ENCODE measurements at regions not wholly inside any gene's neighbourhood (a gene's known extent, or its start where the extent isn't known, plus 50 kb on each side); places are given as distances from the start of the nearest gene placed in this dataset.
"Not testable (repeated sequence)": the region's sequence is repeated elsewhere in the genome, so short reads cannot be mapped to it uniquely, and the experiment has no call there.

- Mint-ChIP-seq H3K4me3 (no peak overlapping the region), H3K9me3 (peaks cover 11% of the 10 kb centered on the region), H3K4me1 (ENCODE audit: low read depth) (no peaks in the 10 kb centered on the region), H3K27me3 (no peaks in the 10 kb centered on the region), H3K36me3 (no peaks in the 10 kb centered on the region), H3K27ac (no peak overlapping the region)
- ChIA-PET CTCF (no interaction called here), POLR2A (no interaction called here)
- intact Hi-C loops (cut with micrococcal nuclease) = no loop called here
- no peak for DNase-seq
Measured at GRCh38 chr5:28807195-28807729, 1768.9 kb upstream of the CDH9 start.

GRCh38 chr5:28799035-28799434 is 1760.6 kb upstream of the CDH9 start:
- H3K4me3 Mint-ChIP-seq; CTCF ChIA-PET; intact Hi-C loops (cut with micrococcal nuclease); POLR2A ChIA-PET; H3K27me3 Mint-ChIP-seq; H3K9me3 Mint-ChIP-seq; H3K36me3 Mint-ChIP-seq; H3K4me1 Mint-ChIP-seq (ENCODE audit: low read depth); DNase-seq; H3K27ac Mint-ChIP-seq: not testable (repeated sequence)

- DNase-seq = no peak
- intact Hi-C loops (cut with micrococcal nuclease) = no loop called here
- Mint-ChIP-seq H3K9me3 (peaks cover 5% of the 10 kb centered on the region), H3K4me3 (no peak overlapping the region), H3K27ac (no peak overlapping the region), H3K27me3 (no peaks in the 10 kb centered on the region), H3K4me1 (ENCODE audit: low read depth) (no peaks in the 10 kb centered on the region), H3K36me3 (no peaks in the 10 kb centered on the region)
- POLR2A ChIA-PET = no interaction called here
- CTCF ChIA-PET = no interaction called here
Measured at GRCh38 chr5:28788954-28789353, 1750.6 kb upstream of the CDH9 start.

- intact Hi-C loops (cut with micrococcal nuclease) = no loop called here
- Mint-ChIP-seq H3K9me3 (peaks cover 15% of the 10 kb centered on the region), H3K27me3 (no peaks in the 10 kb centered on the region), H3K36me3 (no peaks in the 10 kb centered on the region), H3K4me3 (no peak overlapping the region), H3K27ac (no peak overlapping the region), H3K4me1 (ENCODE audit: low read depth) (no peaks in the 10 kb centered on the region)
- no peak for DNase-seq
- ChIA-PET POLR2A (no interaction called here), CTCF (no interaction called here)
Measured at GRCh38 chr5:28780083-28780692, 1741.8 kb upstream of the CDH9 start.

GRCh38 chr5:28779161-28779754 is 1740.9 kb upstream of the CDH9 start:
- Mint-ChIP-seq H3K4me3 (no peak overlapping the region), H3K27ac (no peak overlapping the region), H3K36me3 (no peaks in the 10 kb centered on the region), H3K27me3 (no peaks in the 10 kb centered on the region), H3K9me3 (peaks cover 12% of the 10 kb centered on the region), H3K4me1 (ENCODE audit: low read depth) (no peaks in the 10 kb centered on the region)
- ChIA-PET POLR2A (no interaction called here), CTCF (no interaction called here)
- no peak for DNase-seq
- intact Hi-C loops (cut with micrococcal nuclease) = no loop called here

- no peaks in the 10 kb centered on the region for H3K27me3 Mint-ChIP-seq
- H3K27ac Mint-ChIP-seq = no peak overlapping the region
- ChIA-PET POLR2A (no interaction called here), CTCF (no interaction called here)
- H3K4me3 Mint-ChIP-seq = no peak overlapping the region
- intact Hi-C loops (cut with micrococcal nuclease) = no loop called here
- H3K9me3 Mint-ChIP-seq = peaks cover 6% of the 10 kb centered on the region
- no peak for DNase-seq
- H3K36me3 Mint-ChIP-seq = no peaks in the 10 kb centered on the region
- H3K4me1 Mint-ChIP-seq (ENCODE audit: low read depth) = no peaks in the 10 kb centered on the region
Measured at GRCh38 chr5:28770307-28770706, 1731.9 kb upstream of the CDH9 start.

- Mint-ChIP-seq H3K27ac (no peak overlapping the region), H3K4me1 (ENCODE audit: low read depth) (no peaks in the 10 kb centered on the region), H3K36me3 (no peaks in the 10 kb centered on the region), H3K9me3 (peaks cover 4% of the 10 kb centered on the region), H3K4me3 (no peak overlapping the region), H3K27me3 (no peaks in the 10 kb centered on the region)
- no peak for DNase-seq
- POLR2A ChIA-PET = no interaction called here
- intact Hi-C loops (cut with micrococcal nuclease) = loop anchor here (10.0 kb wide), 1 partner anchor 422 kb away; no protein-coding TSS in a partner anchor
- CTCF ChIA-PET = interaction anchor here (1.0 kb wide), 1 partner anchor 421 kb away, joined by 3 read pairs; no protein-coding TSS in a partner anchor
Measured at GRCh38 chr5:28766565-28767158, 1728.3 kb upstream of the CDH9 start.

GRCh38 chr5:28751396-28751795 is 1713.0 kb upstream of the CDH9 start:
- CTCF ChIA-PET = no interaction called here
- no peak for DNase-seq
- Mint-ChIP-seq H3K27me3 (no peaks in the 10 kb centered on the region), H3K27ac (no peak overlapping the region), H3K4me1 (ENCODE audit: low read depth) (no peaks in the 10 kb centered on the region), H3K9me3 (peaks cover 15% of the 10 kb centered on the region), H3K4me3 (no peak overlapping the region), H3K36me3 (no peaks in the 10 kb centered on the region)
- POLR2A ChIA-PET = no interaction called here
- intact Hi-C loops (cut with micrococcal nuclease) = no loop called here

- H3K4me1 Mint-ChIP-seq (ENCODE audit: low read depth) = no peaks in the 10 kb centered on the region
- H3K27ac Mint-ChIP-seq = no peak overlapping the region
- H3K27me3 Mint-ChIP-seq = no peaks in the 10 kb centered on the region
- H3K36me3 Mint-ChIP-seq = no peaks in the 10 kb centered on the region
- H3K9me3 Mint-ChIP-seq = peaks cover 12% of the 10 kb centered on the region
- ChIA-PET POLR2A (no interaction called here), CTCF (no interaction called here)
- no peak for DNase-seq
- H3K4me3 Mint-ChIP-seq = no peak overlapping the region
- intact Hi-C loops (cut with micrococcal nuclease) = no loop called here
Measured at GRCh38 chr5:28750251-28750650, 1711.9 kb upstream of the CDH9 start.

- ChIA-PET POLR2A (no interaction called here), CTCF (no interaction called here)
- Mint-ChIP-seq H3K9me3 (peaks cover 10% of the 10 kb centered on the region), H3K27ac (no peak overlapping the region), H3K27me3 (no peaks in the 10 kb centered on the region), H3K4me1 (ENCODE audit: low read depth) (no peaks in the 10 kb centered on the region), H3K36me3 (no peaks in the 10 kb centered on the region), H3K4me3 (no peak overlapping the region)
- intact Hi-C loops (cut with micrococcal nuclease) = no loop called here
- DNase-seq = no peak
Measured at GRCh38 chr5:28748446-28748845, 1710.1 kb upstream of the CDH9 start.

- H3K9me3 Mint-ChIP-seq = peaks cover 8% of the 10 kb centered on the region
- no peak overlapping the region for H3K4me3 Mint-ChIP-seq
- DNase-seq = no peak
- no peak overlapping the region for H3K27ac Mint-ChIP-seq
- intact Hi-C loops (cut with micrococcal nuclease) = no loop called here
- H3K36me3 Mint-ChIP-seq = no peaks in the 10 kb centered on the region
- no peaks in the 10 kb centered on the region for H3K27me3 Mint-ChIP-seq
- POLR2A ChIA-PET = no interaction called here
- H3K4me1 Mint-ChIP-seq (ENCODE audit: low read depth) = no peaks in the 10 kb centered on the region
- CTCF ChIA-PET = no interaction called here
Measured at GRCh38 chr5:28743716-28744110, 1705.3 kb upstream of the CDH9 start.

GRCh38 chr5:28743025-28743715 is 1704.8 kb upstream of the CDH9 start:
- no peak for DNase-seq
- Mint-ChIP-seq H3K36me3 (no peaks in the 10 kb centered on the region), H3K4me1 (ENCODE audit: low read depth) (no peaks in the 10 kb centered on the region), H3K27me3 (no peaks in the 10 kb centered on the region), H3K27ac (no peak overlapping the region), H3K9me3 (peaks cover 9% of the 10 kb centered on the region), H3K4me3 (no peak overlapping the region)
- intact Hi-C loops (cut with micrococcal nuclease) = no loop called here
- ChIA-PET POLR2A (no interaction called here), CTCF (no interaction called here)

- DNase-seq = no peak
- CTCF ChIA-PET = no interaction called here
- H3K27ac Mint-ChIP-seq = no peak overlapping the region
- no peaks in the 10 kb centered on the region for H3K4me1 Mint-ChIP-seq (ENCODE audit: low read depth)
- no peaks in the 10 kb centered on the region for H3K27me3 Mint-ChIP-seq
- H3K36me3 Mint-ChIP-seq = no peaks in the 10 kb centered on the region
- H3K4me3 Mint-ChIP-seq = no peak overlapping the region
- intact Hi-C loops (cut with micrococcal nuclease) = no loop called here
- POLR2A ChIA-PET = no interaction called here
- H3K9me3 Mint-ChIP-seq = peaks cover 12% of the 10 kb centered on the region
Measured at GRCh38 chr5:28737682-28738081, 1699.3 kb upstream of the CDH9 start.

Data from activated CD4-positive, alpha-beta memory T cell treated with anti-CD3 and anti-CD28 coated beads for 36 hours (primary cell).